ENCODE measurements at regions not wholly inside any gene's neighbourhood (a gene's known extent, or its start where the extent isn't known, plus 50 kb on each side); places are given as distances from the start of the nearest gene placed in this dataset.
A peak's percentile ranks its signal among the peaks of the same experiment; 100 is the strongest.

DNA sequence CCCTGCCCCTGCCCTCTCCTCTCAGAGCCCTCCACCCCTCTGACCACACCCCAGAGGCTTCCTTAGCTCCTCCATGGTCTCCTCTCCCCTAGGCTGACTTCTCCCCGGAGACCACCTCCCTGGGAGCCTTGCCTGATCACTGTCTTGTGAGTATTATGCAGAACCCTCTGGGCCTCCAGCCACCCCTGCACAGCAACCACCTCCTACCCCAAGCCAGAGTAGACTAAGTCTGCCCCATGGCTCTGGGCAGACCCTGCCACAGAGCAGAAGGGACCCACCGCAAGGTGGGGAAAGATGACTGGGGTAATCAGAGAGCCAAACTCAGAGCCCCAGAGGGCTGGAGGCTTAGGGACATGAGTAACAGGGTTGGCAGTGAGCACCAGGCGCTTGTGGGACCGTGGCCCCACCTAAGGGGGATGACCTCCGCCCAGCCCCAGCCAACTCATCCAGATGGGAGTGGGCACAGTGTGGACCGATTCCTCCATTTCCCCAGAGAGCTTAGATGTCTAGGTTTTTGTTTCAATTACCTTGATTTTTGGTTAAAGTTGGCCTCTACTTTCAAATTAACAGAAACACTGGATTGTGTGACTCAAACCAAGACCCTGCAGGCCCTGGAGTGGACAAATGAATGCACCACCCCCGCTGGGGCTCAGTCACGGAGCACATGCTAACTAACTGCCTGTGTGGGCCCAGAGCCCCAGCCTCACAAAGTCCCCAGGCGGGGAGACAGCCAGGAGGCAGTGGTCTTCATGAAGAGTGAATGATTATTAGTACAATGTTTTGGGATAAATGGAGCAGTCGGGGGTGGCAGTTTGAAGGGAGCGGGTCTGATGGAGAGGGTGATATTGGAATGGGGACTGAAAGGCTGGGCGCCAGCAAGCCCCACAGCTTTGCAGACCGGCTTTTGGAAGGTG is 119.4 kb upstream of the PRR20G start (continued):
- TF ChIP-seq NFE2L2 (IDR thresholded peaks at IDR 0.05; ENCODE audit: low read depth, low read length) = no peak

DNA sequence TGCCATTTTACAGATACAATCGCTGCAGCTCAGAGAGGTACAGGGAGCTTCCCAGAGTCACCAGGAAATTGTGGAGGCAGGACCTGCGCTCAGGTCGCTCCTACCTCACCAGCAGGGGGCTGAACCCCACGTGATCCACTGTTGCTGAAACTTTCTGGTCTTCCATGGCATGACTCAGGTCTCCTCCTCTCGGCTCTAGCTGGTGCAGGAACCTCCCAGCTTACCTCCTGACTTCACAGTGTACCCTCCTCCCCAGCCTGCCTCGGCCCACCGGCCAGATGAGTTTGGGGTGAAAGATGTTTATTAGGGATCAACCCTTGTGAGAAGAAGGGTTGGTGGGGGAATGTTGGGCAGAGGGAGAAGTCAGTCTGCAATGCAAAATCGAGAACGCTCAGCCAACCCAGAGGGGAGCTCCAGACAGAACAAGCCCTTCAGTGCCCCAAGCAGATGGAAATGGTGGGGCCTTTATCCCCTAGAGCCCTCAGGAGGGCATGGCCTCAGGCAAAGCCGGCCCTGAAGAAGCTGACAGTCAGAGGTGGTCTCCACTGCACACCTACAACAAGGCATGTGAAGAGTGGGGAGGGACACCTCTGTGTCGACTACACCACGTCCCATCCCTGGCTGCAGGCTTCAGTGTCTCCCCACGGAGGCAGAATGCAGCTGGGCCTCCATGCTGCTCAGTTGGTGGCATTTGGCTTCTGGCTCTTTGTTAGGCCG is 118.6 kb upstream of the PRR20G start:
- H3K18ac ChIP-seq (ENCODE audit: low read depth, low read length) = no peak overlapping the region
- no peak for TF ChIP-seq RFX5 (IDR thresholded peaks at IDR 0.05; ENCODE audit: low read depth, low read length)
- no peak for TF ChIP-seq BHLHE40 (IDR thresholded peaks at IDR 0.05; ENCODE audit: low read depth, low read length)
- TF ChIP-seq CTCF (conservative IDR thresholded peaks at IDR 0.05; ENCODE audit: low read depth, low read length) = peak; percentile 17; the same call in 1 of the 2 replicates
- TF ChIP-seq CEBPB (IDR thresholded peaks at IDR 0.05; ENCODE audit: low read depth, low read length) = no peak
- no peak for TF ChIP-seq POLR2A (IDR thresholded peaks at IDR 0.05; ENCODE audit: low read depth, low read length)
- TF ChIP-seq CHD1 (IDR thresholded peaks at IDR 0.05; ENCODE audit: low read depth, low read length) = no peak
- TF ChIP-seq FOS (IDR thresholded peaks at IDR 0.05; ENCODE audit: low read depth, low read length) = no peak
- TF ChIP-seq MAFK (IDR thresholded peaks at IDR 0.05; ENCODE audit: low read depth, low read length) = no peak
- TF ChIP-seq NFE2L2 (IDR thresholded peaks at IDR 0.05; ENCODE audit: low read depth, low read length) = no peak
- TF ChIP-seq USF2 (IDR thresholded peaks at IDR 0.05; ENCODE audit: low read depth, low read length) = peak; percentile 39; the same call in 1 of the 2 replicates
- no peak for TF ChIP-seq MXI1 (IDR thresholded peaks at IDR 0.05; ENCODE audit: borderline replicate concordance, low read depth, low read length)
- TF ChIP-seq MAZ (IDR thresholded peaks at IDR 0.05; ENCODE audit: borderline replicate concordance, low read depth, low read length) = no peak
- no peak for TF ChIP-seq RAD21 (IDR thresholded peaks at IDR 0.05; ENCODE audit: low read length)
- no peak for TF ChIP-seq RCOR1 (IDR thresholded peaks at IDR 0.05; ENCODE audit: insufficient replicate concordance, low read length)

More for the DNA sequence above, 118.6 kb upstream of the PRR20G start:
- Histone ChIP-seq H3K79me1 (ENCODE audit: low read depth in 1 of 2, low read length in 2 of 2) (no peaks in the 10 kb centered on the region), H3K4me2 (ENCODE audit: low read depth, low read length) (no peak overlapping the region), H2BK5ac (ENCODE audit: low read depth, low read length, poor library complexity, severe bottlenecking) (no peak overlapping the region), H3K14ac (replicated peaks; ENCODE audit: low read depth, low read length) (no peak overlapping the region), H3K27me3 (ENCODE audit: control insufficient read depth, insufficient read depth, low read length) (peaks cover 26% of the 10 kb centered on the region), H3K36me3 (ENCODE audit: control insufficient read depth, insufficient read depth, low read length) (no peaks in the 10 kb centered on the region), H3K4ac (ENCODE audit: low read depth, low read length) (no peak overlapping the region), H2BK20ac (ENCODE audit: low read depth, low read length) (no peak overlapping the region), H2BK15ac (ENCODE audit: low read depth, low read length) (no peak overlapping the region), H2BK120ac (ENCODE audit: low read depth, low read length) (no peak overlapping the region), H2AK9ac (replicated peaks; ENCODE audit: low read depth, low read length, poor library complexity) (no peak overlapping the region), H3K9me3 (ENCODE audit: control insufficient read depth, insufficient read depth, low read length) (no peaks in the 10 kb centered on the region), H4K8ac (ENCODE audit: low read depth in 2 of 2, low read length in 2 of 2) (no peak overlapping the region), H3K9ac (ENCODE audit: low read depth, low read length) (no peak overlapping the region), H3K56ac (ENCODE audit: extremely low read depth, insufficient read depth, low read length) (no peak overlapping the region), H3K4me3 (ENCODE audit: insufficient read depth, low read depth, low read length) (no peak overlapping the region), H2AK5ac (ENCODE audit: low read depth, low read length) (no peak overlapping the region), H4K20me1 (ENCODE audit: insufficient read depth, low read length) (no peaks in the 10 kb centered on the region), H2AFZ (replicated peaks; ENCODE audit: low read length, poor library complexity) (no peak overlapping the region), H4K91ac (ENCODE audit: insufficient read depth, low read depth, low read length) (no peak overlapping the region), H3K9me1 (ENCODE audit: insufficient read depth, low read length) (no peaks in the 10 kb centered on the region), H4K5ac (ENCODE audit: low read depth, low read length) (no peak overlapping the region), H3K4me1 (ENCODE audit: control insufficient read depth, insufficient read depth, low read length) (no peaks in the 10 kb centered on the region), H3K23ac (ENCODE audit: low read depth, low read length) (no peak overlapping the region), H3K27ac (ENCODE audit: insufficient read depth, low read length) (no peak overlapping the region)
- dilution Hi-C loops (cut with HindIII; ENCODE audit: low sequenced_read_pairs, unreplicated experiment) (no loop called here), in situ Hi-C loops (cut with MboI; ENCODE audit: low sequenced_read_pairs) (no loop called here), intact Hi-C loops (cut with micrococcal nuclease) (no loop called here)
- DNase-seq = peak; percentile 2
- 46% methylated on average over 6 of the region's 14 CpGs; no CpG with 5 or more reads in 1 of the 2 experiments for WGBS, 2 experiments (ENCODE audit: extremely low coverage in 2 of 2, insufficient read length in 1 of 2)
- CTCF ChIA-PET = no interaction called here
- no peak for ATAC-seq (ENCODE audit: low read depth)
- no TSS peak for BruUV-seq (replicated peaks)
- POLR2A ChIA-PET (ENCODE audit: unreplicated experiment) = no interaction called here

Data from IMR-90 (cell line).